IMR-90 (cell line): ENCODE measurements at regions not wholly inside any gene's neighbourhood (a gene's known extent, or its start where the extent isn't known, plus 50 kb on each side); places are given as distances from the start of the nearest gene placed in this dataset.

Source experiments
- ATAC-seq: fragments of 200-7000 bp; cut with Tn5 transposase; 2 replicates; pipeline ENCODE4 v1.9.1; 2020; ENCODE audit warnings: low read depth, mild to moderate bottlenecking, moderate library complexity
- BruUV-seq: library from RNA; stranded (reverse); fragments of 400-500 nt; replicated peaks from 2 replicates; lab custom pipeline; 2021; lab: Mats Ljungman, UMichigan
- CTCF ChIA-PET: fragments of 300-600 bp; formaldehyde crosslinking; extraction: SDS; loops from one replicate; lab custom pipeline; 2021; ENCODE audit warnings: antibody characterized with exemption; lab: Yijun Ruan, JAX
- POLR2A ChIA-PET: fragments of 300-600 bp; sonication (Branson Sonifier 250); formaldehyde crosslinking; loops from one replicate; lab custom pipeline; 2022; ENCODE audit warnings: antibody characterized with exemption; ENCODE audit not compliant: unreplicated experiment; lab: Charles Lee
- DNase-seq: peaks from one replicate; pipeline ENCODE4 v3.0.0; 2013
- H2AFZ ChIP-seq: replicated peaks from 2 replicates; pipeline ENCODE3; 2013; ENCODE audit warnings: low read length, mild to moderate bottlenecking; ENCODE audit not compliant: poor library complexity
- H2AK5ac ChIP-seq: 2 replicates; pipeline ENCODE4 v1.6.1; 2013; ENCODE audit warnings: low read depth, low read length, inconsistent platforms
- H2AK9ac ChIP-seq: replicated peaks from 2 replicates; pipeline ENCODE3; 2013; ENCODE audit warnings: mild to moderate bottlenecking, low read depth, low read length, moderate library complexity; ENCODE audit not compliant: poor library complexity
- H2BK120ac ChIP-seq: 2 replicates; pipeline ENCODE4 v1.6.1; 2013; ENCODE audit warnings: low read depth, low read length, inconsistent platforms
- H2BK15ac ChIP-seq: 3 replicates; pipeline ENCODE4 v1.6.1; 2013; ENCODE audit warnings: low read depth, low read length, inconsistent platforms
- H2BK20ac ChIP-seq: 2 replicates; pipeline ENCODE4 v1.6.1; 2013; ENCODE audit warnings: low read depth, mild to moderate bottlenecking, inconsistent platforms, low read length, moderate library complexity
- H2BK5ac ChIP-seq: 2 replicates; pipeline ENCODE4 v1.6.1; 2013; ENCODE audit warnings: mild to moderate bottlenecking, low read depth, low read length, inconsistent platforms; ENCODE audit not compliant: poor library complexity, severe bottlenecking
- H3K14ac ChIP-seq: replicated peaks from 2 replicates; pipeline ENCODE4 v1.6.1; 2013; ENCODE audit warnings: low read depth, low read length, inconsistent platforms
- H3K18ac ChIP-seq: 2 replicates; pipeline ENCODE4 v1.6.1; 2013; ENCODE audit warnings: low read depth, low read length, control low read depth
- H3K23ac ChIP-seq: 2 replicates; pipeline ENCODE4 v1.6.1; 2013; ENCODE audit warnings: low read depth, low read length, inconsistent platforms
- H3K27ac ChIP-seq: 2 replicates; pipeline ENCODE4 v1.5.1; 2013; ENCODE audit warnings: mild to moderate bottlenecking, control low read depth, low read length; ENCODE audit not compliant: insufficient read depth
- H3K27me3 ChIP-seq: 2 replicates; pipeline ENCODE4 v1.6.1; 2013; ENCODE audit warnings: low read length; ENCODE audit not compliant: control insufficient read depth, insufficient read depth
- H3K36me3 ChIP-seq: 2 replicates; pipeline ENCODE4 v1.6.1; 2013; ENCODE audit warnings: low read length, mixed read lengths; ENCODE audit not compliant: control insufficient read depth, insufficient read depth
- H3K4ac ChIP-seq: 2 replicates; pipeline ENCODE4 v1.6.1; 2013; ENCODE audit warnings: low read depth, low read length, inconsistent platforms
- H3K4me1 ChIP-seq: 2 replicates; pipeline ENCODE4 v1.6.1; 2013; ENCODE audit warnings: low read length, mixed read lengths; ENCODE audit not compliant: control insufficient read depth, insufficient read depth
- H3K4me2 ChIP-seq: 2 replicates; pipeline ENCODE4 v1.6.1; 2013; ENCODE audit warnings: low read depth, mild to moderate bottlenecking, control low read depth, low read length, moderate library complexity
- H3K4me3 ChIP-seq: 2 replicates; pipeline ENCODE4 v1.5.1; 2013; ENCODE audit warnings: low read depth, mild to moderate bottlenecking, control low read depth, low read length, moderate library complexity; ENCODE audit not compliant: insufficient read depth
- H3K56ac ChIP-seq: 2 replicates; pipeline ENCODE4 v1.6.1; 2013; ENCODE audit warnings: low read length, inconsistent platforms; ENCODE audit not compliant: insufficient read depth; ENCODE audit errors: extremely low read depth
- H3K79me1 ChIP-seq, 2 experiments: 2 replicates each; pipeline ENCODE4 v1.6.1; 2013; ENCODE audit warnings: low read length in 2 of 2, inconsistent platforms in 1 of 2, low read depth in 1 of 2
- H3K9ac ChIP-seq: 2 replicates; pipeline ENCODE4 v1.6.1; 2013; ENCODE audit warnings: low read depth, low read length, control low read depth
- H3K9me1 ChIP-seq: 2 replicates; pipeline ENCODE4 v1.6.1; 2013; ENCODE audit warnings: low read length, inconsistent platforms; ENCODE audit not compliant: insufficient read depth
- H3K9me3 ChIP-seq: 2 replicates; pipeline ENCODE4 v1.6.1; 2013; ENCODE audit warnings: low read length; ENCODE audit not compliant: control insufficient read depth, insufficient read depth
- H4K20me1 ChIP-seq: 2 replicates; pipeline ENCODE4 v1.6.1; 2013; ENCODE audit warnings: low read length, inconsistent platforms; ENCODE audit not compliant: insufficient read depth
- H4K5ac ChIP-seq: 2 replicates; pipeline ENCODE4 v1.6.1; 2013; ENCODE audit warnings: mild to moderate bottlenecking, low read depth, low read length, control low read depth
- H4K8ac ChIP-seq, 2 experiments: 2 replicates each; pipeline ENCODE4 v1.6.1; 2013; ENCODE audit warnings: low read depth in 2 of 2, low read length in 2 of 2, control low read depth in 1 of 2, inconsistent platforms in 1 of 2
- H4K91ac ChIP-seq: 2 replicates; pipeline ENCODE4 v1.6.1; 2013; ENCODE audit warnings: low read depth, low read length, inconsistent platforms; ENCODE audit not compliant: insufficient read depth
- CEBPB ChIP-seq: IDR thresholded peaks from 2 replicates; pipeline ENCODE4 v1.6.1; 2012; ENCODE audit warnings: low read depth, low read length, improper control_type of control experiment
- FOS ChIP-seq: fragments of 150-350 bp; IDR thresholded peaks from 2 replicates; pipeline ENCODE4 v1.6.1; 2016; ENCODE audit warnings: low read depth, low read length
- RAD21 ChIP-seq: IDR thresholded peaks from 2 replicates; pipeline ENCODE4 v1.6.1; 2012; ENCODE audit warnings: low read length, improper control_type of control experiment
- WGBS, 2 experiments: methylation state at CpG; one replicate each; pipeline versions ENCODE4 v1.1.5 to v1.1.7; 2013; ENCODE audit warnings: missing lambda C conversion rate in 2 of 2; ENCODE audit not compliant: insufficient read length in 1 of 2; ENCODE audit errors: extremely low coverage in 2 of 2; 5-methylcytosine and 5-hydroxymethylcytosine counted together
- dilution Hi-C: fragments of 300-500 bp; cut with HindIII; formaldehyde crosslinking; loops from one replicate; pipeline ENCODE4 v1.14.3; 2018; ENCODE audit warnings: low sequenced_read_pairs; ENCODE audit not compliant: unreplicated experiment
- in situ Hi-C: fragments of 300-500 bp; cut with MboI; formaldehyde crosslinking; loops from 3 replicates; pipeline ENCODE4 v1.14.3; 2019; ENCODE audit warnings: low sequenced_read_pairs, inconsistent platforms, mixed read lengths
- intact Hi-C: fragments of 100-400 bp; cut with micrococcal nuclease; formaldehyde crosslinking; loops from 2 replicates; pipeline ENCODE4 v1.10.0; 2022
- TF ChIP-seq, protein P1 (sequence below): conservative IDR thresholded peaks from 2 replicates; pipeline ENCODE4 v1.5.1; 2012; ENCODE audit warnings: mild to moderate bottlenecking, low read depth, low read length, improper control_type of control experiment
- TF ChIP-seq, protein P2 (sequence below): fragments of 150-350 bp; IDR thresholded peaks from 2 replicates; pipeline ENCODE4 v1.6.1; 2016; ENCODE audit warnings: low read depth, mild to moderate bottlenecking, low read length, moderate library complexity, borderline replicate concordance

DNA sequence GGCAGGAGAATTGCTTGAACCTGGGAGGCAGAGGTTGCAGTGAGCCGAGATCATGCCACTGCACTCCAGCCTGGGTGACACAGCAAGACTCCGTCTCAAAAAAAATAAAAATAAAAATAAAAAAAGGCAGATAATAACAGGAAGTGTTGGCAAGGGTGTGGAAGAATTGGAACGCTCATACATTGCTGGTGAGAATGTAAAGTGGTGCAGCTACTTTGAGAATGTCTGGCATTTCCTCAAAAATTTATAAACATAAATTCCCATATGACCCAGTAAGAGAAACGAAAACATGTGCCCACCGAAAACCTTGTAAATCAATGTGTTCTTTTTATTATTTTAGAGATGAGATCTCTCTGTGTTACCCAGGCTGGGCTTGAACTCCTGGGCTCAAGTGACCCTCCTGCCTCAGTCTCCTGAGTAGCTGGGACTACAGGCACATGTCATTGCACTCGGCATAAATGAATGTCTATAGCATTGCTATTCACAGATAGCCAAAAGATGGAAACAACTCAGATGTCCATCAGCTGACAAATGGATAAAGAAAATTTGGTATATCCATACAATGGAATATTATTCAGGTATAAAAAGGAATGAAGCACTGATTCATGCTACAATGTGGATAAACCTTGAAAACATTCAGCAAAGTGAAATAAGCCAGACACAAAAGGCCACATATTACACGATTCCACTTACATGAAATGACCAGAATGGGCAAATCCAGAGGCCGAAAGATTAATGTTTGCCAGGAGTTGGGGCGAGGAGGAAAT lies 63.7 kb upstream of the PLAC1 start:
- no TSS peak for BruUV-seq
- no peaks in the 10 kb centered on the region for H3K36me3 ChIP-seq
- H3K14ac ChIP-seq: no peak overlapping the region
- intact Hi-C loops (no loop called here), in situ Hi-C loops (no loop called here), dilution Hi-C loops (no loop called here)
- H4K8ac ChIP-seq: no peak overlapping the region
- H3K9me3 ChIP-seq: peaks cover 4% of the 10 kb centered on the region; the same call in 1 of the 2 replicates
- no peak overlapping the region for H2BK20ac ChIP-seq
- no peak overlapping the region for H2BK15ac ChIP-seq
- no peak overlapping the region for H2AK9ac ChIP-seq
- H3K18ac ChIP-seq: no peak overlapping the region
- no peak for ATAC-seq
- H3K56ac ChIP-seq: no peak overlapping the region
- POLR2A ChIA-PET: no interaction called here
- H2AK5ac ChIP-seq: no peak overlapping the region
- H3K4me1 ChIP-seq: peaks cover 6% of the 10 kb centered on the region; the same call in 1 of the 2 replicates
- H3K4me2 ChIP-seq: no peak overlapping the region
- no peaks in the 10 kb centered on the region for H3K79me1 ChIP-seq
- no peak overlapping the region for H3K4ac ChIP-seq
- H2AFZ ChIP-seq: no peak overlapping the region
- no peak for DNase-seq
- peaks cover 3% of the 10 kb centered on the region for H3K9me1 ChIP-seq
- H2BK120ac ChIP-seq: no peak overlapping the region; the same call in 1 of the 2 replicates
- H4K5ac ChIP-seq: no peak overlapping the region
- no peak overlapping the region for H2BK5ac ChIP-seq
- H3K23ac ChIP-seq: no peak overlapping the region
- no peaks in the 10 kb centered on the region for H3K27me3 ChIP-seq
- H3K4me3 ChIP-seq: no peak overlapping the region
- H3K27ac ChIP-seq: no peak overlapping the region
- H4K20me1 ChIP-seq: no peaks in the 10 kb centered on the region
- no peak overlapping the region for H4K91ac ChIP-seq
- no peak overlapping the region for H3K9ac ChIP-seq
- no CpG with 5 or more reads among the region's 9 CpGs for WGBS, 2 experiments
- TF ChIP-seq RAD21 (no peak), FOS (no peak), CEBPB (no peak)
- TF ChIP-seq, protein P1, sequence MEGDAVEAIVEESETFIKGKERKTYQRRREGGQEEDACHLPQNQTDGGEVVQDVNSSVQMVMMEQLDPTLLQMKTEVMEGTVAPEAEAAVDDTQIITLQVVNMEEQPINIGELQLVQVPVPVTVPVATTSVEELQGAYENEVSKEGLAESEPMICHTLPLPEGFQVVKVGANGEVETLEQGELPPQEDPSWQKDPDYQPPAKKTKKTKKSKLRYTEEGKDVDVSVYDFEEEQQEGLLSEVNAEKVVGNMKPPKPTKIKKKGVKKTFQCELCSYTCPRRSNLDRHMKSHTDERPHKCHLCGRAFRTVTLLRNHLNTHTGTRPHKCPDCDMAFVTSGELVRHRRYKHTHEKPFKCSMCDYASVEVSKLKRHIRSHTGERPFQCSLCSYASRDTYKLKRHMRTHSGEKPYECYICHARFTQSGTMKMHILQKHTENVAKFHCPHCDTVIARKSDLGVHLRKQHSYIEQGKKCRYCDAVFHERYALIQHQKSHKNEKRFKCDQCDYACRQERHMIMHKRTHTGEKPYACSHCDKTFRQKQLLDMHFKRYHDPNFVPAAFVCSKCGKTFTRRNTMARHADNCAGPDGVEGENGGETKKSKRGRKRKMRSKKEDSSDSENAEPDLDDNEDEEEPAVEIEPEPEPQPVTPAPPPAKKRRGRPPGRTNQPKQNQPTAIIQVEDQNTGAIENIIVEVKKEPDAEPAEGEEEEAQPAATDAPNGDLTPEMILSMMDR: no peak
- TF ChIP-seq, protein P2, sequence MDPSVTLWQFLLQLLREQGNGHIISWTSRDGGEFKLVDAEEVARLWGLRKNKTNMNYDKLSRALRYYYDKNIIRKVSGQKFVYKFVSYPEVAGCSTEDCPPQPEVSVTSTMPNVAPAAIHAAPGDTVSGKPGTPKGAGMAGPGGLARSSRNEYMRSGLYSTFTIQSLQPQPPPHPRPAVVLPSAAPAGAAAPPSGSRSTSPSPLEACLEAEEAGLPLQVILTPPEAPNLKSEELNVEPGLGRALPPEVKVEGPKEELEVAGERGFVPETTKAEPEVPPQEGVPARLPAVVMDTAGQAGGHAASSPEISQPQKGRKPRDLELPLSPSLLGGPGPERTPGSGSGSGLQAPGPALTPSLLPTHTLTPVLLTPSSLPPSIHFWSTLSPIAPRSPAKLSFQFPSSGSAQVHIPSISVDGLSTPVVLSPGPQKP: no peak
- CTCF ChIA-PET: no interaction called here
